IPS-18a (cell line): ENCODE measurements at regions not wholly inside any gene's neighbourhood (a gene's known extent, or its start where the extent isn't known, plus 50 kb on each side); places are given as distances from the start of the nearest gene placed in this dataset.
"Not testable (repeated sequence)": the region's sequence is repeated elsewhere in the genome, so short reads cannot be mapped to it uniquely, and the experiment has no call there.

Experiments used
- H3K27ac ChIP-seq: one replicate; pipeline ENCODE4 v1.5.1; 2013; ENCODE audit warnings: low read length
- H3K27me3 ChIP-seq: one replicate; pipeline ENCODE4 v1.6.1; 2013; ENCODE audit warnings: mild to moderate bottlenecking, low read length; ENCODE audit not compliant: control insufficient read depth, insufficient read depth
- H3K36me3 ChIP-seq: one replicate; pipeline ENCODE4 v1.6.1; 2013; ENCODE audit warnings: low read depth, low read length; ENCODE audit not compliant: control insufficient read depth
- H3K4me1 ChIP-seq: one replicate; pipeline ENCODE4 v1.6.1; 2013; ENCODE audit warnings: low read depth, low read length; ENCODE audit not compliant: control insufficient read depth
- H3K4me3 ChIP-seq: one replicate; pipeline ENCODE4 v1.5.1; 2013; ENCODE audit warnings: low read length
- H3K9ac ChIP-seq: one replicate; pipeline ENCODE4 v1.6.1; 2013; ENCODE audit warnings: mild to moderate bottlenecking, low read length, moderate library complexity
- H3K9me3 ChIP-seq: one replicate; pipeline ENCODE4 v1.6.1; 2013; ENCODE audit warnings: low read depth, low read length; ENCODE audit not compliant: control insufficient read depth

GRCh38 chr5:123992641-123993040 lies 480.7 kb downstream of the CSNK1G3 start:
- no peak overlapping the region for H3K4me3 ChIP-seq
- no peak overlapping the region for H3K9ac ChIP-seq
- peaks cover 5% of the 10 kb centered on the region for H3K4me1 ChIP-seq
- H3K36me3 ChIP-seq = no peaks in the 10 kb centered on the region
- H3K9me3 ChIP-seq = no peaks in the 10 kb centered on the region
- H3K27me3 ChIP-seq = no peaks in the 10 kb centered on the region
- no peak overlapping the region for H3K27ac ChIP-seq

GRCh38 chr5:123987956-123988355 lies 476.0 kb downstream of the CSNK1G3 start:
- no peaks in the 10 kb centered on the region for H3K27me3 ChIP-seq
- no peaks in the 10 kb centered on the region for H3K36me3 ChIP-seq
- peaks cover 5% of the 10 kb centered on the region for H3K4me1 ChIP-seq
- no peak overlapping the region for H3K27ac ChIP-seq
- H3K9me3 ChIP-seq = no peaks in the 10 kb centered on the region
- H3K4me3 ChIP-seq = no peak overlapping the region
- H3K9ac ChIP-seq = no peak overlapping the region

DNA sequence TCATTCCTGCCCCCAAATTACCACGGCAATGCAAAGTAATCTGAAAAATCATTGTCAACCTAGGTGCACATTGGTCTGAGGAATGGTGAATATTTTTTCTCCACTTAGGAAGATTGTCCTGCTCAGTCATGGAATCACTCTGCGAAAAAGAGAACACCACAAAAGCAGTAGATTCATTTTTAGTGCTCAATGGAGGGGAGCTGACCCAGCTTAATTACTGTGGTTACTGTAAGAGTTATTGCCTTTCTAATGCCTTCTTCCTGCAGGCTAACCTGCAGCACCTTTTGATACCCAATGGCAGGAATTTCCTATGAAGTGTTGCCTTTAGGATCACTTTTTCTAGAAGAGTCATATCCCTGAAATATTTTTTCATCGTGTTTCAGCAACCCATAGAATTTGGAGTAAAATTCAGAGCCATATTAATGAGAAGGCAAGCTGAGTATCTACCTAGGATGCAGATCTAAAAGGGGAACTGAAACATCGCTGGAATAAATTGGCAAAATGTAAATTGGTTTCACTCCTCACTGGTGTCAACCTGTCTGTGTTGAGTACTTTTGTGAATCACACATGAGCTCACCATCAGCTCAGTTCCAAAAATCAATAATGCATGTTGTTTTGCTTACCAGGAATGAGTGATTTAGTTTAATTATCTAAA lies 464.5 kb downstream of the CSNK1G3 start:
- H3K4me3 ChIP-seq = no peak overlapping the region
- H3K36me3 ChIP-seq = no peaks in the 10 kb centered on the region
- H3K9me3 ChIP-seq = no peaks in the 10 kb centered on the region
- no peaks in the 10 kb centered on the region for H3K4me1 ChIP-seq
- no peak overlapping the region for H3K9ac ChIP-seq
- no peak overlapping the region for H3K27ac ChIP-seq
- H3K27me3 ChIP-seq = no peaks in the 10 kb centered on the region

DNA sequence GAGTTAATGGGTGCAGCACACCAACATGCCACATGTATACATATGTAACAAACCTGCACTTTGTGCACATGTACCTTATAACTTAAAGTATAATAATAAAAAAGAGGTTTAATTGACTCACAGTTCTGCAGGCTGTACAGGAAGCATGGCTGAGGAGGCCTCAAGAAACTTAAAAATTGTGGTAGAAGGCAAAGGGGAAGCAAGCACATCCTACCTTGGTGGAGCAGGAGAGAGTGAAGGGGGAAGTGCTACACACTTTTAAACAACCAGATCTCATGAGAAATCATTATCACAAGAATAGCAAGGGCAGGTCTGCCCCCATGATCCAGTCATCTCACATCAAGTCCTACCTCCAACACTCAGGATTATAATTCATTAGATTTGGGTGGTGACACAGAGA lies 463.5 kb downstream of the CSNK1G3 start:
- H3K9me3 ChIP-seq, H3K4me3 ChIP-seq, H3K27ac ChIP-seq, H3K4me1 ChIP-seq, H3K36me3 ChIP-seq, H3K9ac ChIP-seq, H3K27me3 ChIP-seq: not testable (repeated sequence)

DNA sequence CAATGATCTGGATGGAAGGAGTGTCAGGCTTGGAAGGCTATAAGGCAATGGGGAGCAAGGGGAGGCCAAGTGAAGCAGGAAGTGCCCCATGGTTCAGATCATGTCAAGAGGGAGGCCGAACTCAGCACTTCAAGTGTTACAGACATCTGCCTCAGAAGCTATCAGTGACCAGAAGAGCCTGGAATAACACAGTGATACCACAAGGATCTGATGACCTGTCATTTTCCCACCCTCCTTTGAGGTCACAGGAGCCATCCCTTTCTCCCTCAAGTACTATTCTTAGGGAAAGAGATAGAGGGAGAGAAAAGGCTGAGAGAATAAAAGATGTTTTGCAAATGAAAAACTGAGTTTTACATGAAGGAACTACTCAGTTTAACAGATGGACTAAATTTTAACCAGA lies 454.8 kb downstream of the CSNK1G3 start:
- Histone ChIP-seq H3K9ac (no peak overlapping the region), H3K27ac (no peak overlapping the region), H3K9me3 (no peaks in the 10 kb centered on the region), H3K36me3 (no peaks in the 10 kb centered on the region), H3K27me3 (no peaks in the 10 kb centered on the region), H3K4me1 (peaks cover 3% of the 10 kb centered on the region), H3K4me3 (no peak overlapping the region)

DNA sequence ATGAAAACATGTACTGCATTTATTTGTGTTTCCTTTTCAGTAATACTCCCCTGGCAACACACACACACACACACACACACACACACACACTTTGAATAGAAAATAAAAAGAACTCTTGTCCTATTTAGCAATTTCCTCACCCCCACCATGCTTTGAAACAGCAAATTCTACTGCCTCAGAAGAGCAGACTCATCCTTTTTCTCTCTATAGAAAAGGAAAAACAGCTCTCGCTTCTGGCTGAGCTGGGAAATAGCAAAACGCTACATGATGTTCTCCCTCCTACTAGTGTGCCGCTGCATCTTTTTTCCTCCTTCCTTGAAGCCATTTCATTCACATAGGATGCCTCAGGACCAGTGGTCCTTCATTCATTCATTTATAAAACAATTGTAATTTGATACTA lies 453.6 kb downstream of the CSNK1G3 start:
- H3K27me3 ChIP-seq = no peaks in the 10 kb centered on the region
- no peaks in the 10 kb centered on the region for H3K36me3 ChIP-seq
- no peak overlapping the region for H3K4me3 ChIP-seq
- H3K9me3 ChIP-seq = no peaks in the 10 kb centered on the region
- no peak overlapping the region for H3K27ac ChIP-seq
- no peak overlapping the region for H3K9ac ChIP-seq
- peaks cover 3% of the 10 kb centered on the region for H3K4me1 ChIP-seq

GRCh38 chr5:123964884-123965283 lies 452.9 kb downstream of the CSNK1G3 start:
- Histone ChIP-seq H3K9ac (no peak overlapping the region), H3K36me3 (no peaks in the 10 kb centered on the region), H3K27ac (no peak overlapping the region), H3K27me3 (no peaks in the 10 kb centered on the region), H3K4me1 (peaks cover 3% of the 10 kb centered on the region), H3K9me3 (no peaks in the 10 kb centered on the region), H3K4me3 (no peak overlapping the region)

DNA sequence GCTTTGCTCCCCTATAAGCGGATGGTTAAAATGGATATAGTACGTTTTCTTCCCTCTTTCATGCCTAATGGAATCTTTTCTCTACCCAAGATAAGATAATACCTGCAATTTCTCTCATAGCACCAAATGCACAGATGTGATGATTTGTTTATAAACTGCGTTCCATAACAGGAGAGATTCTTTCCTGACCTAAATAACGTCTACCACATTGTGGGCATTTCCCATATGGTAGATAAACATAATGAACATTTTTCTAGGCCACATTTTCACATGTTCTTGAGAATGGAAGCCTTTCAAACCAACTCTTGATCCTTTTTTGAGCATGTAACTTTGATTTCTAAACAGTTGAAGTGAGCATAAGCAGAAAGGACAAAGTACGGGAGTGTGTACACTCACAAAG lies 448.5 kb downstream of the CSNK1G3 start:
- H3K4me1 ChIP-seq = no peaks in the 10 kb centered on the region
- H3K27ac ChIP-seq = no peak overlapping the region
- no peak overlapping the region for H3K4me3 ChIP-seq
- no peaks in the 10 kb centered on the region for H3K9me3 ChIP-seq
- no peak overlapping the region for H3K9ac ChIP-seq
- no peaks in the 10 kb centered on the region for H3K36me3 ChIP-seq
- no peaks in the 10 kb centered on the region for H3K27me3 ChIP-seq

DNA sequence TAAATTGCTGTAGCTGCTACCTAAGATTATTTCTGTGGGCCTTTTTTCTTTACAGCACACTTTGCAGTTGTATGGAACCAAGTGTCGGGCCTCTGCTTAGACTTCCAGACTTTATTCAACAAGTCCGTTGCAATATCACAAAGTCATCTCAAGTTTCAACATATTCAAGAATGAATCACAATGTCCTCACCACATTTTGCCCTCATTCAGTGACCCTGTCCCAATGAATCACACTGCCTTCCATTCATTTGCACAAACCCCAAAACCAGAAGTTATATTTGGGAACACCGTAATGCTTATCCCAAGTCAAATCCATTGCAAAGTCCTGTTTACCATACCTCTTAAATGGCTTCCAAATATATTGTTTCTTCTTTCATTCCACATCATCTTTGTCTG lies 439.6 kb downstream of the CSNK1G3 start:
- Histone ChIP-seq H3K27me3 (no peaks in the 10 kb centered on the region), H3K9me3 (no peaks in the 10 kb centered on the region), H3K36me3 (no peaks in the 10 kb centered on the region), H3K4me1 (no peaks in the 10 kb centered on the region), H3K4me3 (no peak overlapping the region), H3K27ac (no peak overlapping the region), H3K9ac (no peak overlapping the region)

- H3K4me1 ChIP-seq = no peaks in the 10 kb centered on the region
- no peaks in the 10 kb centered on the region for H3K9me3 ChIP-seq
- no peaks in the 10 kb centered on the region for H3K36me3 ChIP-seq
- H3K9ac ChIP-seq = no peak overlapping the region
- no peak overlapping the region for H3K27ac ChIP-seq
- H3K27me3 ChIP-seq = no peaks in the 10 kb centered on the region
- H3K4me3 ChIP-seq = no peak overlapping the region
These were observed 439.0 kb downstream of the CSNK1G3 start for GRCh38 chr5:123950701-123951581.

DNA sequence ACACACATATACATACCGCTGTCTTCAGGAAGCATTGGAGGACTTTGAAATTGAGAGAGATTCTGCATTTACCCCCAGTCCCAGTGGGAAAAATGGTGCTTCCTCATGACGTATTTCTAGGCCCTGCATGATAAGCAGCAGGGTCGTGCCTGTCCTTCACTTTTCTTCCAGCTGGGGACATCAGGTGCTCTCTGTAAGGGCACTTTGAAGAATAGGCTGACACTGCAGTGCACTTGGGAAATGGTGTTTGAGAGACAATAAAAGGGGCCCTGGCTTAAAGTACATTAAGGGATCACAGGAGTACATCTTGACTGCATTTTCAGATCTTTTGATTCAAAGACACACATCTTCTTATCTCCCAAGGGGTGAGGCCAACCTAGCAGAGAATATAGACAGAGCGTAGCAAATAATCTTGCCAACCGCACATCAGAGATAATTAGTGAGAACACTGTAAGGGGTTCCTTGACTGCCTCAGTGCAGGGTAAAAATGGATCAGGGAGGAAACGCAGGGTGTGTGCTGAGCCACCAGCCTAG lies 437.9 kb downstream of the CSNK1G3 start:
- Histone ChIP-seq H3K36me3 (no peaks in the 10 kb centered on the region), H3K9me3 (no peaks in the 10 kb centered on the region), H3K4me1 (no peaks in the 10 kb centered on the region), H3K4me3 (no peak overlapping the region), H3K27ac (no peak overlapping the region), H3K9ac (no peak overlapping the region), H3K27me3 (no peaks in the 10 kb centered on the region)
